ENCODE measurements at regions not wholly inside any gene's neighbourhood (a gene's known extent, or its start where the extent isn't known, plus 50 kb on each side); places are given as distances from the start of the nearest gene placed in this dataset.
"Not testable (repeated sequence)": the region's sequence is repeated elsewhere in the genome, so short reads cannot be mapped to it uniquely, and the experiment has no call there.

GRCh38 chr3:106359692-106360091 lies 490.9 kb upstream of the CBLB start:
- no peak overlapping the region for H3K4me2 ChIP-seq (ENCODE audit: low read depth, low read length, poor library complexity, severe bottlenecking)
- no peaks in the 10 kb centered on the region for H3K79me2 ChIP-seq (ENCODE audit: low read length)
- H3K9me2 ChIP-seq (replicated peaks; ENCODE audit: insufficient read depth, low read length), result no peaks in the 10 kb centered on the region; the same call in 1 of the 2 replicates
- H3K9me3 ChIP-seq (ENCODE audit: low read length), result no peaks in the 10 kb centered on the region
- no peak overlapping the region for H2AFZ ChIP-seq (ENCODE audit: low read length)
- no peak overlapping the region for H3K4me3 ChIP-seq (ENCODE audit: low read length)
- no peaks in the 10 kb centered on the region for H3K27me3 ChIP-seq (ENCODE audit: low read length)
- no peaks in the 10 kb centered on the region for H3K4me1 ChIP-seq (ENCODE audit: low read length)
- H3K36me3 ChIP-seq (ENCODE audit: insufficient read depth, low read length), result no peaks in the 10 kb centered on the region
- no peak overlapping the region for H3K27ac ChIP-seq (ENCODE audit: low read length)
- no peak overlapping the region for H3K9ac ChIP-seq (ENCODE audit: low read length)
- no peaks in the 10 kb centered on the region for H4K20me1 ChIP-seq (ENCODE audit: insufficient read depth, low read depth, low read length)
- no peak for DNase-seq

DNA sequence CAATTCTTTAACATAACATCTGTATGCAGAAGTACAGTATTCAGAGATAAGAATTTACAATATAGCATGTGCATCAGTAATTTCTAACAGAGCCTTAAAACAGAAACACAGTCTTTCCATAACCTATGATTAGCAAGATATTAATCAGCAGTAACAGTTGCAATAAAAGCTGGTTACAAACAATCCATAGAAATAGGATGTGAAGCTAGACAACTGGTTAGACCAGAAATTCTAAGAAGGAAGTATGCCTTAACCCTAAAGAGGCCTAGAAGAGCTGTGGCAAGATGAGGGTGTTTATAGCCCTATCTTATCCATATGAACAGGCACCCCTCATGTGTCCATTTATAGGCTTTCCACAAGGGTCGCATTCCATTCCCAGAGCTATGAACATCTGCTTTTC lies 492.1 kb upstream of the CBLB start:
- not testable (repeated sequence) for DNase-seq; H3K27ac ChIP-seq (ENCODE audit: low read length); H3K9ac ChIP-seq (ENCODE audit: low read length); H4K20me1 ChIP-seq (ENCODE audit: insufficient read depth, low read depth, low read length); H3K4me2 ChIP-seq (ENCODE audit: low read depth, low read length, poor library complexity, severe bottlenecking); H3K79me2 ChIP-seq (ENCODE audit: low read length); H2AFZ ChIP-seq (ENCODE audit: low read length); H3K4me1 ChIP-seq (ENCODE audit: low read length); H3K4me3 ChIP-seq (ENCODE audit: low read length); H3K27me3 ChIP-seq (ENCODE audit: low read length); H3K36me3 ChIP-seq (ENCODE audit: insufficient read depth, low read length); H3K9me2 ChIP-seq (replicated peaks; ENCODE audit: insufficient read depth, low read length); H3K9me3 ChIP-seq (ENCODE audit: low read length)

GRCh38 chr3:106364477-106364876 lies 495.7 kb upstream of the CBLB start:
- no peaks in the 10 kb centered on the region for H3K9me3 ChIP-seq (ENCODE audit: low read length)
- H3K36me3 ChIP-seq (ENCODE audit: insufficient read depth, low read length), result no peaks in the 10 kb centered on the region
- DNase-seq, result no peak
- H3K4me2 ChIP-seq (ENCODE audit: low read depth, low read length, poor library complexity, severe bottlenecking), result no peak overlapping the region
- H3K4me1 ChIP-seq (ENCODE audit: low read length), result no peaks in the 10 kb centered on the region
- no peak overlapping the region for H3K4me3 ChIP-seq (ENCODE audit: low read length)
- H4K20me1 ChIP-seq (ENCODE audit: insufficient read depth, low read depth, low read length), result no peaks in the 10 kb centered on the region
- H3K27ac ChIP-seq (ENCODE audit: low read length), result no peak overlapping the region
- H3K9ac ChIP-seq (ENCODE audit: low read length), result no peak overlapping the region
- H2AFZ ChIP-seq (ENCODE audit: low read length), result no peak overlapping the region
- no peaks in the 10 kb centered on the region; the same call in 1 of the 2 replicates for H3K9me2 ChIP-seq (replicated peaks; ENCODE audit: insufficient read depth, low read length)
- H3K79me2 ChIP-seq (ENCODE audit: low read length), result no peaks in the 10 kb centered on the region
- H3K27me3 ChIP-seq (ENCODE audit: low read length), result no peaks in the 10 kb centered on the region

GRCh38 chr3:106365061-106365691 lies 496.4 kb upstream of the CBLB start:
- Histone ChIP-seq H3K9ac (ENCODE audit: low read length) (no peak overlapping the region), H3K9me3 (ENCODE audit: low read length) (no peaks in the 10 kb centered on the region), H3K27ac (ENCODE audit: low read length) (no peak overlapping the region), H3K4me3 (ENCODE audit: low read length) (no peak overlapping the region), H3K4me1 (ENCODE audit: low read length) (no peaks in the 10 kb centered on the region), H2AFZ (ENCODE audit: low read length) (no peak overlapping the region), H3K79me2 (ENCODE audit: low read length) (no peaks in the 10 kb centered on the region), H3K36me3 (ENCODE audit: insufficient read depth, low read length) (no peaks in the 10 kb centered on the region), H4K20me1 (ENCODE audit: insufficient read depth, low read depth, low read length) (no peaks in the 10 kb centered on the region), H3K9me2 (replicated peaks; ENCODE audit: insufficient read depth, low read length) (no peaks in the 10 kb centered on the region), H3K4me2 (ENCODE audit: low read depth, low read length, poor library complexity, severe bottlenecking) (no peak overlapping the region), H3K27me3 (ENCODE audit: low read length) (no peaks in the 10 kb centered on the region)
- DNase-seq, result no peak

GRCh38 chr3:106366352-106366751 lies 497.5 kb upstream of the CBLB start:
- Histone ChIP-seq H3K4me3 (ENCODE audit: low read length) (no peak overlapping the region), H3K27me3 (ENCODE audit: low read length) (no peaks in the 10 kb centered on the region), H3K27ac (ENCODE audit: low read length) (no peak overlapping the region), H3K36me3 (ENCODE audit: insufficient read depth, low read length) (no peaks in the 10 kb centered on the region), H3K9me3 (ENCODE audit: low read length) (no peaks in the 10 kb centered on the region), H3K4me2 (ENCODE audit: low read depth, low read length, poor library complexity, severe bottlenecking) (no peak overlapping the region), H3K79me2 (ENCODE audit: low read length) (no peaks in the 10 kb centered on the region), H4K20me1 (ENCODE audit: insufficient read depth, low read depth, low read length) (no peaks in the 10 kb centered on the region), H3K9me2 (replicated peaks; ENCODE audit: insufficient read depth, low read length) (no peaks in the 10 kb centered on the region), H3K9ac (ENCODE audit: low read length) (no peak overlapping the region), H3K4me1 (ENCODE audit: low read length) (no peaks in the 10 kb centered on the region), H2AFZ (ENCODE audit: low read length) (no peak overlapping the region)
- DNase-seq, result no peak

- H3K9me3 ChIP-seq (ENCODE audit: low read length), result no peaks in the 10 kb centered on the region
- H3K9me2 ChIP-seq (replicated peaks; ENCODE audit: insufficient read depth, low read length), result no peaks in the 10 kb centered on the region
- H3K79me2 ChIP-seq (ENCODE audit: low read length), result no peaks in the 10 kb centered on the region
- H4K20me1 ChIP-seq (ENCODE audit: insufficient read depth, low read depth, low read length), result no peaks in the 10 kb centered on the region
- H3K27ac ChIP-seq (ENCODE audit: low read length), result no peak overlapping the region
- H3K9ac ChIP-seq (ENCODE audit: low read length), result no peak overlapping the region
- H3K4me1 ChIP-seq (ENCODE audit: low read length), result no peaks in the 10 kb centered on the region
- H3K36me3 ChIP-seq (ENCODE audit: insufficient read depth, low read length), result no peaks in the 10 kb centered on the region
- H3K4me3 ChIP-seq (ENCODE audit: low read length), result no peak overlapping the region
- no peak overlapping the region for H2AFZ ChIP-seq (ENCODE audit: low read length)
- H3K4me2 ChIP-seq (ENCODE audit: low read depth, low read length, poor library complexity, severe bottlenecking), result no peak overlapping the region
- H3K27me3 ChIP-seq (ENCODE audit: low read length), result no peaks in the 10 kb centered on the region
- DNase-seq, result no peak
Observed at GRCh38 chr3:106367496-106367895, 498.7 kb upstream of the CBLB start.

DNA sequence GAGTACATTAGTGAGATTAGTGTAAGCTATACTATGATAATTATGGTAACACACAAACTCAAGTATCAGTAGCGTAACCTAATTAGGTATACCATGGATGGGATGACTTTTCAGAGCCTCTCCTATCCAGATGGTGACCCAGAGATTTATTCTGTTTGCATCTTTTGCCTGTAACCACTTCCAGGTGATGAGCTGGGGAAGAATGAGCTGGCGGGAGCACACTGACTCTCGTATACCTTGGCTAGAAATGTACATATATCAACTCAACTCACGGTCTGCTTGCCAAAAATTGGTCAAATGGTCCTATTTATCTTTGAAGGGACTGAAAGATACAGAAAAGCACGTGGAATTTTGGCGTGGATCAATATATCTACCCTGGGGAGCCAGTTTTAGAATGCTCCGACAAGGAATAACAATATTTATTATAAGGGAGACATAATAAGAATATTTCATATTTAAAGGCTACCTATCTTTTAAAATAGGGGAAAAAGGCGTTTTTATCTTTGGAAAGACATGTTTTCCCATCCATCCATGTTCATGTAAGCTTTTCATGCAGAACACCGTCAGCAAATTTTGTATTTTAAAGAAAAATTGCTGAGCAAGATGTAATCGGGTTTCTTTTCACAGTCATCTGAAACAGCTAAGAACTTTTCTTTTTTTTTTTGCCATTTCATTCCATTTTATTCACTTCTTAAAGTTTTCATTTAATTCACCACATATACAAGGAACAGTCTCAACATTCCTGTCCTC lies 502.6 kb upstream of the CBLB start:
- Histone ChIP-seq H3K36me3 (ENCODE audit: insufficient read depth, low read length) (no peaks in the 10 kb centered on the region), H4K20me1 (ENCODE audit: insufficient read depth, low read depth, low read length) (no peaks in the 10 kb centered on the region), H3K27me3 (ENCODE audit: low read length) (no peaks in the 10 kb centered on the region), H3K4me1 (ENCODE audit: low read length) (no peaks in the 10 kb centered on the region), H3K9me3 (ENCODE audit: low read length) (no peaks in the 10 kb centered on the region), H3K9ac (ENCODE audit: low read length) (no peak overlapping the region), H3K79me2 (ENCODE audit: low read length) (no peaks in the 10 kb centered on the region), H3K4me3 (ENCODE audit: low read length) (no peak overlapping the region), H3K4me2 (ENCODE audit: low read depth, low read length, poor library complexity, severe bottlenecking) (no peak overlapping the region), H3K27ac (ENCODE audit: low read length) (no peak overlapping the region), H2AFZ (ENCODE audit: low read length) (no peak overlapping the region), H3K9me2 (replicated peaks; ENCODE audit: insufficient read depth, low read length) (no peaks in the 10 kb centered on the region)
- DNase-seq, result no peak

GRCh38 chr3:106371971-106372805 lies 503.4 kb upstream of the CBLB start:
- no peaks in the 10 kb centered on the region for H3K27me3 ChIP-seq (ENCODE audit: low read length)
- H3K4me2 ChIP-seq (ENCODE audit: low read depth, low read length, poor library complexity, severe bottlenecking), result no peak overlapping the region
- H3K36me3 ChIP-seq (ENCODE audit: insufficient read depth, low read length), result no peaks in the 10 kb centered on the region
- H3K9me3 ChIP-seq (ENCODE audit: low read length), result no peaks in the 10 kb centered on the region
- no peaks in the 10 kb centered on the region for H4K20me1 ChIP-seq (ENCODE audit: insufficient read depth, low read depth, low read length)
- H3K9me2 ChIP-seq (replicated peaks; ENCODE audit: insufficient read depth, low read length), result no peaks in the 10 kb centered on the region
- H3K27ac ChIP-seq (ENCODE audit: low read length), result no peak overlapping the region
- no peak overlapping the region for H3K4me3 ChIP-seq (ENCODE audit: low read length)
- no peak for DNase-seq
- no peak overlapping the region for H2AFZ ChIP-seq (ENCODE audit: low read length)
- no peaks in the 10 kb centered on the region for H3K79me2 ChIP-seq (ENCODE audit: low read length)
- no peak overlapping the region for H3K9ac ChIP-seq (ENCODE audit: low read length)
- H3K4me1 ChIP-seq (ENCODE audit: low read length), result no peaks in the 10 kb centered on the region

Data from Karpas-422 (cell line).